ENCODE measurements at regions not wholly inside any gene's neighbourhood (a gene's known extent, or its start where the extent isn't known, plus 50 kb on each side); places are given as distances from the start of the nearest gene placed in this dataset.

GRCh38 chr13:85255978-85256377 lies 543.2 kb downstream of the SLITRK6 start:
- no peak overlapping the region for H3K27ac ChIP-seq (ENCODE audit: low read depth, low read length)
- H3K27ac Mint-ChIP-seq: no peak overlapping the region
- no peaks in the 10 kb centered on the region for H3K4me1 ChIP-seq (ENCODE audit: insufficient read depth, low read length)
- no peaks in the 10 kb centered on the region for H3K36me3 ChIP-seq (ENCODE audit: insufficient read depth, low read length)
- peaks cover 0 to 14% (median 7%) of the 10 kb centered on the region in 8 donors for H3K9me3 Mint-ChIP-seq
- H3K4me1 Mint-ChIP-seq: no peaks in the 10 kb centered on the region
- H3K36me3 Mint-ChIP-seq: no peaks in the 10 kb centered on the region
- no peaks in the 10 kb centered on the region for H3K9me3 ChIP-seq (ENCODE audit: control insufficient read depth in 1 of 2, low read length in 2 of 2)
- no peaks in the 10 kb centered on the region for H3K27me3 ChIP-seq (ENCODE audit: insufficient read depth, low read length)
- no peaks in the 10 kb centered on the region for H3K27me3 Mint-ChIP-seq
- POLR2A ChIA-PET (ENCODE audit: partially characterized antibody): no interaction called here
- intact Hi-C loops (cut with micrococcal nuclease): no loop called here
- no peak overlapping the region for H3K4me3 Mint-ChIP-seq
- no peak for DNase-seq
- CTCF ChIA-PET (ENCODE audit: partially characterized antibody): no interaction called here
- H3K4me3 ChIP-seq (ENCODE audit: low read length in 2 of 2): no peak overlapping the region

- H3K4me1 Mint-ChIP-seq: no peaks in the 10 kb centered on the region
- CTCF ChIA-PET (ENCODE audit: partially characterized antibody): no interaction called here
- intact Hi-C loops (cut with micrococcal nuclease): no loop called here
- no peak for DNase-seq
- H3K27me3 ChIP-seq (ENCODE audit: insufficient read depth, low read length): no peaks in the 10 kb centered on the region
- H3K9me3 Mint-ChIP-seq: peaks cover 0 to 12% (median 7%) of the 10 kb centered on the region in 8 donors
- no peak overlapping the region for H3K27ac Mint-ChIP-seq
- no peaks in the 10 kb centered on the region for H3K36me3 ChIP-seq (ENCODE audit: insufficient read depth, low read length)
- H3K27ac ChIP-seq (ENCODE audit: low read depth, low read length): no peak overlapping the region
- H3K4me1 ChIP-seq (ENCODE audit: insufficient read depth, low read length): no peaks in the 10 kb centered on the region
- H3K27me3 Mint-ChIP-seq: no peaks in the 10 kb centered on the region
- H3K4me3 ChIP-seq (ENCODE audit: low read length in 2 of 2): no peak overlapping the region
- no peak overlapping the region for H3K4me3 Mint-ChIP-seq
- no peaks in the 10 kb centered on the region for H3K36me3 Mint-ChIP-seq
- H3K9me3 ChIP-seq (ENCODE audit: control insufficient read depth in 1 of 2, low read length in 2 of 2): no peaks in the 10 kb centered on the region
- POLR2A ChIA-PET (ENCODE audit: partially characterized antibody): no interaction called here
Measured at GRCh38 chr13:85254641-85255040, 544.6 kb downstream of the SLITRK6 start.

- Histone ChIP-seq H3K9me3 (ENCODE audit: control insufficient read depth in 1 of 2, low read length in 2 of 2) (no peaks in the 10 kb centered on the region), H3K27me3 (ENCODE audit: insufficient read depth, low read length) (no peaks in the 10 kb centered on the region), H3K4me3 (ENCODE audit: low read length in 2 of 2) (no peak overlapping the region), H3K4me1 (ENCODE audit: insufficient read depth, low read length) (no peaks in the 10 kb centered on the region), H3K27ac (ENCODE audit: low read depth, low read length) (no peak overlapping the region), H3K36me3 (ENCODE audit: insufficient read depth, low read length) (no peaks in the 10 kb centered on the region)
- H3K4me1 Mint-ChIP-seq: no peaks in the 10 kb centered on the region
- intact Hi-C loops (cut with micrococcal nuclease): no loop called here
- no peaks in the 10 kb centered on the region for H3K27me3 Mint-ChIP-seq
- CTCF ChIA-PET (ENCODE audit: partially characterized antibody): no interaction called here
- H3K27ac Mint-ChIP-seq: no peak overlapping the region
- no peak overlapping the region for H3K4me3 Mint-ChIP-seq
- DNase-seq: no peak
- no peaks in the 10 kb centered on the region for H3K36me3 Mint-ChIP-seq
- POLR2A ChIA-PET (ENCODE audit: partially characterized antibody): no interaction called here
- H3K9me3 Mint-ChIP-seq: peaks cover 0 to 13% (median 6%) of the 10 kb centered on the region in 8 donors
Measured at GRCh38 chr13:85249151-85249550, 550.1 kb downstream of the SLITRK6 start.

- Mint-ChIP-seq H3K27ac (no peak overlapping the region), H3K36me3 (no peaks in the 10 kb centered on the region), H3K4me1 (no peaks in the 10 kb centered on the region), H3K9me3 (peaks cover under 1 to 10% (median 4%) of the 10 kb centered on the region in 8 donors), H3K4me3 (no peak overlapping the region), H3K27me3 (no peaks in the 10 kb centered on the region)
- Histone ChIP-seq H3K36me3 (ENCODE audit: insufficient read depth, low read length) (no peaks in the 10 kb centered on the region), H3K9me3 (ENCODE audit: control insufficient read depth in 1 of 2, low read length in 2 of 2) (no peaks in the 10 kb centered on the region), H3K4me3 (ENCODE audit: low read length in 2 of 2) (no peak overlapping the region), H3K4me1 (ENCODE audit: insufficient read depth, low read length) (no peaks in the 10 kb centered on the region), H3K27me3 (ENCODE audit: insufficient read depth, low read length) (no peaks in the 10 kb centered on the region), H3K27ac (ENCODE audit: low read depth, low read length) (no peak overlapping the region)
- intact Hi-C loops (cut with micrococcal nuclease): no loop called here
- ChIA-PET POLR2A (ENCODE audit: partially characterized antibody) (no interaction called here), CTCF (ENCODE audit: partially characterized antibody) (no interaction called here)
- DNase-seq: no peak
Measured at GRCh38 chr13:85247780-85248179, 551.4 kb downstream of the SLITRK6 start.

- POLR2A ChIA-PET (ENCODE audit: partially characterized antibody): no interaction called here
- Mint-ChIP-seq H3K9me3 (peaks cover 0 to 10% (median 3%) of the 10 kb centered on the region in 8 donors), H3K36me3 (no peaks in the 10 kb centered on the region), H3K4me1 (no peaks in the 10 kb centered on the region), H3K4me3 (no peak overlapping the region), H3K27me3 (no peaks in the 10 kb centered on the region), H3K27ac (no peak overlapping the region)
- DNase-seq: no peak
- no peak overlapping the region for H3K4me3 ChIP-seq (ENCODE audit: low read length in 2 of 2)
- no peaks in the 10 kb centered on the region for H3K36me3 ChIP-seq (ENCODE audit: insufficient read depth, low read length)
- intact Hi-C loops (cut with micrococcal nuclease): no loop called here
- CTCF ChIA-PET (ENCODE audit: partially characterized antibody): no interaction called here
- no peaks in the 10 kb centered on the region for H3K9me3 ChIP-seq (ENCODE audit: control insufficient read depth in 1 of 2, low read length in 2 of 2)
- H3K4me1 ChIP-seq (ENCODE audit: insufficient read depth, low read length): no peaks in the 10 kb centered on the region
- H3K27ac ChIP-seq (ENCODE audit: low read depth, low read length): no peak overlapping the region
- H3K27me3 ChIP-seq (ENCODE audit: insufficient read depth, low read length): no peaks in the 10 kb centered on the region
Measured at GRCh38 chr13:85243831-85244230, 555.4 kb downstream of the SLITRK6 start.

- H3K4me3 ChIP-seq (ENCODE audit: low read length in 2 of 2): no peak overlapping the region
- no peak overlapping the region for H3K27ac ChIP-seq (ENCODE audit: low read depth, low read length)
- Mint-ChIP-seq H3K4me3 (no peak overlapping the region), H3K36me3 (no peaks in the 10 kb centered on the region), H3K27ac (no peak overlapping the region), H3K4me1 (no peaks in the 10 kb centered on the region), H3K27me3 (no peaks in the 10 kb centered on the region), H3K9me3 (peaks cover 0 to 10% (median 2%) of the 10 kb centered on the region in 8 donors)
- CTCF ChIA-PET (ENCODE audit: partially characterized antibody): no interaction called here
- no peaks in the 10 kb centered on the region for H3K4me1 ChIP-seq (ENCODE audit: insufficient read depth, low read length)
- POLR2A ChIA-PET (ENCODE audit: partially characterized antibody): no interaction called here
- H3K27me3 ChIP-seq (ENCODE audit: insufficient read depth, low read length): no peaks in the 10 kb centered on the region
- DNase-seq: no peak
- intact Hi-C loops (cut with micrococcal nuclease): no loop called here
- no peaks in the 10 kb centered on the region for H3K36me3 ChIP-seq (ENCODE audit: insufficient read depth, low read length)
- no peaks in the 10 kb centered on the region for H3K9me3 ChIP-seq (ENCODE audit: control insufficient read depth in 1 of 2, low read length in 2 of 2)
Measured at GRCh38 chr13:85241060-85241459, 558.2 kb downstream of the SLITRK6 start.

- Mint-ChIP-seq H3K27ac (no peak overlapping the region), H3K9me3 (peaks cover 0 to 4% (median 0%) of the 10 kb centered on the region in 8 donors), H3K4me1 (no peaks in the 10 kb centered on the region), H3K27me3 (no peaks in the 10 kb centered on the region), H3K36me3 (no peaks in the 10 kb centered on the region), H3K4me3 (no peak overlapping the region)
- Histone ChIP-seq H3K27me3 (ENCODE audit: insufficient read depth, low read length) (no peaks in the 10 kb centered on the region), H3K9me3 (ENCODE audit: control insufficient read depth in 1 of 2, low read length in 2 of 2) (no peaks in the 10 kb centered on the region), H3K36me3 (ENCODE audit: insufficient read depth, low read length) (no peaks in the 10 kb centered on the region), H3K4me3 (ENCODE audit: low read length in 2 of 2) (no peak overlapping the region), H3K4me1 (ENCODE audit: insufficient read depth, low read length) (no peaks in the 10 kb centered on the region), H3K27ac (ENCODE audit: low read depth, low read length) (no peak overlapping the region)
- ChIA-PET POLR2A (ENCODE audit: partially characterized antibody) (no interaction called here), CTCF (ENCODE audit: partially characterized antibody) (no interaction called here)
- intact Hi-C loops (cut with micrococcal nuclease): no loop called here
- no peak for DNase-seq
Measured at GRCh38 chr13:85236413-85236812, 562.8 kb downstream of the SLITRK6 start.

- no peak overlapping the region for H3K27ac Mint-ChIP-seq
- H3K36me3 ChIP-seq (ENCODE audit: insufficient read depth, low read length): no peaks in the 10 kb centered on the region
- no peaks in the 10 kb centered on the region for H3K4me1 ChIP-seq (ENCODE audit: insufficient read depth, low read length)
- H3K4me3 ChIP-seq (ENCODE audit: low read length in 2 of 2): no peak overlapping the region
- H3K9me3 Mint-ChIP-seq: peaks cover 0 to 6% (median 2%) of the 10 kb centered on the region in 8 donors
- H3K9me3 ChIP-seq (ENCODE audit: control insufficient read depth in 1 of 2, low read length in 2 of 2): no peaks in the 10 kb centered on the region
- POLR2A ChIA-PET (ENCODE audit: partially characterized antibody): no interaction called here
- no peaks in the 10 kb centered on the region for H3K27me3 Mint-ChIP-seq
- H3K36me3 Mint-ChIP-seq: no peaks in the 10 kb centered on the region
- intact Hi-C loops (cut with micrococcal nuclease): no loop called here
- DNase-seq: no peak
- no peak overlapping the region for H3K27ac ChIP-seq (ENCODE audit: low read depth, low read length)
- CTCF ChIA-PET (ENCODE audit: partially characterized antibody): no interaction called here
- H3K4me1 Mint-ChIP-seq: no peaks in the 10 kb centered on the region
- H3K27me3 ChIP-seq (ENCODE audit: insufficient read depth, low read length): no peaks in the 10 kb centered on the region
- no peak overlapping the region for H3K4me3 Mint-ChIP-seq
Measured at GRCh38 chr13:85230691-85231093, 568.5 kb downstream of the SLITRK6 start.
